Psoas muscle (tissue), 7 donors: ENCODE measurements at regions not wholly inside any gene's neighbourhood (a gene's known extent, or its start where the extent isn't known, plus 50 kb on each side); places are given as distances from the start of the nearest gene placed in this dataset.

ENCODE experiments used
- ATAC-seq, 4 donors: fragments of 200-7000 bp; cut with Tn5 transposase; one replicate each; pipeline ENCODE4 v1.9.1; 2020; ENCODE audit warnings: moderate library complexity in 3 of 4, mild to moderate bottlenecking in 2 of 4
- DNase-seq, 2 donors: peaks; one replicate each; pipeline ENCODE4 v3.0.0-alpha.2; 2020
- H3K27ac ChIP-seq: fragments of 200-600 bp; one replicate; pipeline ENCODE4 v1.8.0; 2022
- H3K27me3 ChIP-seq, 3 donors: fragments of 200-600 bp in 1 of 3; one replicate each; pipeline versions ENCODE4 v1.6.1 to v1.8.0; 2013 to 2022; ENCODE audit warnings: low read length in 2 of 3, mild to moderate bottlenecking in 2 of 3, moderate library complexity in 1 of 3; ENCODE audit not compliant: insufficient read depth in 3 of 3
- H3K36me3 ChIP-seq, 2 donors: fragments of 200-600 bp in 1 of 2; one replicate each; pipeline versions ENCODE4 v1.6.1 to v1.8.0; 2013 to 2022; ENCODE audit warnings: low read depth in 1 of 2, mild to moderate bottlenecking in 1 of 2, moderate library complexity in 1 of 2; ENCODE audit not compliant: insufficient read depth in 1 of 2
- H3K4me1 ChIP-seq: fragments of 200-600 bp; one replicate; pipeline ENCODE4 v1.8.0; 2022
- H3K4me3 ChIP-seq: fragments of 200-600 bp; one replicate; pipeline ENCODE4 v1.8.0; 2022; ENCODE audit warnings: mild to moderate bottlenecking
- H3K9me3 ChIP-seq: fragments of 200-600 bp; one replicate; pipeline ENCODE4 v1.8.0; 2022
- CTCF ChIP-seq: fragments of 200-600 bp; IDR thresholded peaks from one replicate; pipeline ENCODE4 v1.8.0; 2022; ENCODE audit warnings: antibody characterized with exemption
- WGBS, 3 donors: extraction: QIAGEN DNeasy Blood & Tissue Kit; methylation state at CpG; one replicate each; pipeline versions ENCODE4 v1.1.6 to v1.1.7; 2013; 5-methylcytosine and 5-hydroxymethylcytosine counted together
- intact Hi-C, 2 donors: fragments of 100-400 bp; cut with DNase I; formaldehyde crosslinking; loops; one replicate each; pipeline versions ENCODE4 v1.11.0 to v1.14.2; 2022
- donor health status: healthy with polysubstance abuse.
- donor health status: DM: no; HTN: no; CAD: no; lungs with moderate emphysema.
- donor health status: Bipolar disorder and iron deficiency.
- donor health status: healthy.
- donor health status: DM: yes; HTN: yes; CAD: no.
- donor health status: DM: no; HTN: no; CAD: no.
- donor health status: DM: yes; HTN: yes; CAD: no.

GRCh38 chr16:59510008-59510424 is 775.9 kb upstream of the GOT2 start:
- Histone ChIP-seq H3K9me3 (no peaks in the 10 kb centered on the region), H3K4me1 (no peaks in the 10 kb centered on the region), H3K36me3 (no peaks in the 10 kb centered on the region), H3K4me3 (no peak overlapping the region), H3K27ac (no peak overlapping the region), H3K27me3 (no peaks in the 10 kb centered on the region)
- ATAC-seq, result no peak
- intact Hi-C loops, result no loop called here
- no peak for DNase-seq
- TF ChIP-seq CTCF, result no peak
- WGBS, 3 donors, result 24 to 50% (median 28%) methylated on average over 3 of the region's 3 CpGs

- ATAC-seq, result no peak
- H3K4me1 ChIP-seq, result no peaks in the 10 kb centered on the region
- intact Hi-C loops, result no loop called here
- no peaks in the 10 kb centered on the region for H3K27me3 ChIP-seq
- DNase-seq, result no peak
- TF ChIP-seq CTCF, result no peak
- WGBS, 3 donors, result 38 to 39% (median 38%) methylated on average over 3 of the region's 3 CpGs
- no peak overlapping the region for H3K27ac ChIP-seq
- H3K36me3 ChIP-seq, result no peaks in the 10 kb centered on the region
- no peak overlapping the region for H3K4me3 ChIP-seq
- peaks cover 2% of the 10 kb centered on the region for H3K9me3 ChIP-seq
Observed at GRCh38 chr16:59500601-59501000, 766.5 kb upstream of the GOT2 start.

GRCh38 chr16:59487067-59487466 is 753.0 kb upstream of the GOT2 start:
- H3K4me1 ChIP-seq, result no peaks in the 10 kb centered on the region
- no peak overlapping the region for H3K27ac ChIP-seq
- intact Hi-C loops, result no loop called here
- 73 to 90% (median 80%) methylated on average over 2 of the region's 2 CpGs for WGBS, 3 donors
- TF ChIP-seq CTCF, result no peak
- H3K36me3 ChIP-seq, result no peaks in the 10 kb centered on the region
- no peak overlapping the region for H3K4me3 ChIP-seq
- DNase-seq (no peak), ATAC-seq (no peak)
- no peaks in the 10 kb centered on the region for H3K9me3 ChIP-seq
- H3K27me3 ChIP-seq, result no peaks in the 10 kb centered on the region

GRCh38 chr16:59484833-59485516 is 750.9 kb upstream of the GOT2 start:
- ATAC-seq (no peak), DNase-seq (no peak)
- Histone ChIP-seq H3K36me3 (no peaks in the 10 kb centered on the region), H3K4me3 (no peak overlapping the region), H3K9me3 (no peaks in the 10 kb centered on the region), H3K27ac (no peak overlapping the region), H3K4me1 (no peaks in the 10 kb centered on the region), H3K27me3 (no peaks in the 10 kb centered on the region)
- WGBS, 3 donors, result 44 to 53% (median 52%) methylated on average over 2 of the region's 2 CpGs
- no peak for TF ChIP-seq CTCF
- intact Hi-C loops, result no loop called here

GRCh38 chr16:59478838-59479237 is 744.7 kb upstream of the GOT2 start:
- DNase-seq, result no peak
- no peak for ATAC-seq
- Histone ChIP-seq H3K4me3 (no peak overlapping the region), H3K27me3 (no peaks in the 10 kb centered on the region), H3K9me3 (no peaks in the 10 kb centered on the region), H3K4me1 (no peaks in the 10 kb centered on the region), H3K36me3 (no peaks in the 10 kb centered on the region), H3K27ac (no peak overlapping the region)
- intact Hi-C loops, result no loop called here
- no peak for TF ChIP-seq CTCF
- 59 to 64% (median 60%) methylated on average over 3 of the region's 3 CpGs for WGBS, 3 donors
